ENCODE measurements at regions not wholly inside any gene's neighbourhood (a gene's known extent, or its start where the extent isn't known, plus 50 kb on each side); places are given as distances from the start of the nearest gene placed in this dataset.

DNA sequence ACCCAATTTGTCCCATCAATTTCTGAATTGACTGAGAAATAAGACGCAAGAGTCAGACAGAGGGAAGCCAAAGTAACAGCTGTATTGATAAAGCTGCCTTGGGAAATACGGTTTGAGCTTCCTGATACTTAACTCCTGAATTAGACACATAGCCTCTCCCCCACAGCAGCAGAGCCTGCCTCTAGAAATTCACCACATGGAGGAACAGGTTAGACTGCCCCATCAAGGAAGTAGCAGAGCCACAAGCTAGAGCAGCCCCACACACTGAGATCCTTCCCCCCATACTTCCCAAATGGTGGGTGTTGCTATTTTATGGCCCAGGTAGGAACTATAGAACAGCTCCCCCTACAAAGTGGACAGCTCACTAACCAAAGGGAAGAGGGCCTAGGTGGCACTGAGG is 220.0 kb downstream of the SMAD2 start:
- no peaks in the 10 kb centered on the region for H3K36me3 ChIP-seq
- DNase-seq (ENCODE audit: low spot score in 2 of 2), result no peak
- no peaks in the 10 kb centered on the region for H3K9me3 ChIP-seq
- no peaks in the 10 kb centered on the region for H3K4me1 ChIP-seq
- H3K27me3 ChIP-seq, result no peaks in the 10 kb centered on the region
- 78% methylated on average over 2 of the region's 2 CpGs for WGBS
- no peak overlapping the region for H3K27ac ChIP-seq
- TF ChIP-seq POLR2A (IDR thresholded peaks at IDR 0.05) (no peak), POLR2AphosphoS5 (IDR thresholded peaks at IDR 0.05) (no peak), EP300 (IDR thresholded peaks at IDR 0.05) (no peak), CTCF (IDR thresholded peaks at IDR 0.05) (no peak)
- H3K4me3 ChIP-seq, result no peak overlapping the region

DNA sequence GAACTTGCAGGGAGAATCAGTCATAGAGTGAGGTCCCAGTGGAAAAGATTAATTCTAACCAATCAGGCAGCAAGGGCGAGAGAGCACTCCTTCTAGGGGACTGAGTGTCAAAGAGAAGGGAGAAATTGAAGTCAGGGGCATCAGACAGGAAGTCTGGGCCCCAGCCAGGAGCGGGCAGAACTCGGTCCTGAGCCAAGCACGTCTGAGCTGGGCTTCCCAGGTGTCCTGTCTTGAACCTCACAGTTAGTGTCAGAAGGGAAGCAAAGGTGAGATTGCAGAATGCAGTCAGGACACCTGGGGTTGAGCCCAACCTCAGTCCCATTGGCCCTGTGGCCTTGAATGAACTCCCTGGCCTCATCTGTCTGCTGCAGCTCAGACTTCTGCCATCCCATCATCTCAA is 220.9 kb downstream of the SMAD2 start:
- Histone ChIP-seq H3K36me3 (no peaks in the 10 kb centered on the region), H3K4me3 (no peak overlapping the region), H3K4me1 (no peaks in the 10 kb centered on the region), H3K27ac (no peak overlapping the region), H3K27me3 (no peaks in the 10 kb centered on the region), H3K9me3 (no peaks in the 10 kb centered on the region)
- no peak for DNase-seq (ENCODE audit: low spot score in 2 of 2)
- 36% methylated on average over 4 of the region's 4 CpGs for WGBS
- TF ChIP-seq EP300 (IDR thresholded peaks at IDR 0.05) (no peak), CTCF (IDR thresholded peaks at IDR 0.05) (no peak), POLR2A (IDR thresholded peaks at IDR 0.05) (no peak), POLR2AphosphoS5 (IDR thresholded peaks at IDR 0.05) (no peak)

GRCh38 chr18:47708206-47708605 is 222.3 kb downstream of the SMAD2 start:
- no peak overlapping the region for H3K27ac ChIP-seq

GRCh38 chr18:47701134-47701533 is 229.3 kb downstream of the SMAD2 start:
- no peak overlapping the region for H3K27ac ChIP-seq
- no peaks in the 10 kb centered on the region for H3K9me3 ChIP-seq
- TF ChIP-seq POLR2AphosphoS5 (IDR thresholded peaks at IDR 0.05) (no peak), EP300 (IDR thresholded peaks at IDR 0.05) (no peak), POLR2A (IDR thresholded peaks at IDR 0.05) (no peak), CTCF (IDR thresholded peaks at IDR 0.05) (no peak)
- no peak for DNase-seq (ENCODE audit: low spot score in 2 of 2)
- WGBS, result 83% methylated on average over 6 of the region's 6 CpGs
- H3K4me3 ChIP-seq, result no peak overlapping the region
- no peaks in the 10 kb centered on the region for H3K4me1 ChIP-seq
- no peaks in the 10 kb centered on the region for H3K36me3 ChIP-seq
- H3K27me3 ChIP-seq, result peaks cover 4% of the 10 kb centered on the region

More at GRCh38 chr18:47708206-47708605, 222.3 kb downstream of the SMAD2 start:
- 53% methylated on average over 3 of the region's 3 CpGs for WGBS
- Histone ChIP-seq H3K36me3 (no peaks in the 10 kb centered on the region), H3K4me1 (no peaks in the 10 kb centered on the region), H3K27me3 (no peaks in the 10 kb centered on the region), H3K4me3 (no peak overlapping the region), H3K9me3 (no peaks in the 10 kb centered on the region)
- DNase-seq (ENCODE audit: low spot score in 2 of 2), result no peak
- no peak for TF ChIP-seq POLR2AphosphoS5 (IDR thresholded peaks at IDR 0.05)
- TF ChIP-seq EP300 (IDR thresholded peaks at IDR 0.05), result no peak
- no peak for TF ChIP-seq POLR2A (IDR thresholded peaks at IDR 0.05)
- no peak for TF ChIP-seq CTCF (IDR thresholded peaks at IDR 0.05)

GRCh38 chr18:47696870-47697269 is 233.6 kb downstream of the SMAD2 start:
- no peak for TF ChIP-seq POLR2AphosphoS5 (IDR thresholded peaks at IDR 0.05)
- TF ChIP-seq EP300 (IDR thresholded peaks at IDR 0.05), result no peak
- TF ChIP-seq POLR2A (IDR thresholded peaks at IDR 0.05), result no peak
- no peak for TF ChIP-seq CTCF (IDR thresholded peaks at IDR 0.05)
- DNase-seq (ENCODE audit: low spot score in 2 of 2), result no peak
- no peaks in the 10 kb centered on the region for H3K9me3 ChIP-seq

More at GRCh38 chr18:47696870-47697269, 233.6 kb downstream of the SMAD2 start:
- 80% methylated on average over 9 of the region's 9 CpGs for WGBS
- no peak overlapping the region for H3K27ac ChIP-seq
- H3K4me1 ChIP-seq, result no peaks in the 10 kb centered on the region
- H3K27me3 ChIP-seq, result peaks cover 6% of the 10 kb centered on the region
- H3K36me3 ChIP-seq, result no peaks in the 10 kb centered on the region
- H3K4me3 ChIP-seq, result no peak overlapping the region
